ENCODE measurements at regions not wholly inside any gene's neighbourhood (a gene's known extent, or its start where the extent isn't known, plus 50 kb on each side); places are given as distances from the start of the nearest gene placed in this dataset.
"Not testable (repeated sequence)": the region's sequence is repeated elsewhere in the genome, so short reads cannot be mapped to it uniquely, and the experiment has no call there.

GRCh38 chr15:85264614-85265190 lies 115.7 kb upstream of the AKAP13 start:
- DNase-seq (ENCODE audit: low read depth), result not testable (repeated sequence)

DNA sequence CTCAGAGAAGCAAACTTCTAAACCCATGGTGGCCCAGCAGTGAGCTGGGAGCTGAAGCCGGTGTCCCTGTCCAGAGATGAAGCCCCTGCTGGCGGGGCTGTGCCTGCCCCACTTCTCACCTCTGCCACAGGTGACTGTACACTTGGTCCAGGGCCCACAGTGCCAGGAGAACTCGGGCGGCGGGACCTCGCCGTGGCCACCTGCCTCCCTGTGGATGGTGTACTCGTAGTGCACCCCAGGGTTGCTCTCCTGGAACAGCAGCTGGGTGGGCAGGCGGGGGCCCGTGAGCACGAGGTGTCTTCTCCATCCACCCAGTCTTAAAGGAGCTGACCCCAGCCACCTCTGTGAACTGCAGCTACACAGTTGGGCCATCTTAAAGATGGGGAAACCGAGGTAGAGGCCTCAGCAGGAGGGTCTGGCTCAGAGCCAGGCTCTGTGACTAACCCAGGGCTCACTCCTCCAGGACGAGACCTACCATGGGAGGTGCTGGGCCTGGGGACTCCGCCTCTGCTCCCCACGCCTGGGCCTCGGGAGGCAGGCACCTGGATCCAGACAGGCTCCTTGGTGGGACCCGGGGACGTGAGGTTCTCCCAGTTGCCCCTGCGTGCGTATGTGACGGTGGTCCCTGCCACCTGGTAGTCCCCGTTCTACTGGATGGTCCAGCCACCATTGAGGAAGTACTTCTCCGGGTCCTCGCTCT lies 113.1 kb upstream of the AKAP13 start:
- DNase-seq (ENCODE audit: low read depth), result not testable (repeated sequence)

- no peak for DNase-seq (ENCODE audit: low read depth)
Measured at GRCh38 chr15:85274315-85275050, 105.9 kb upstream of the AKAP13 start.

GRCh38 chr15:85276508-85276907 lies 103.9 kb upstream of the AKAP13 start:
- DNase-seq (ENCODE audit: low read depth), result no peak

GRCh38 chr15:85276921-85277320 lies 103.5 kb upstream of the AKAP13 start:
- no peak for DNase-seq (ENCODE audit: low read depth)

- DNase-seq (ENCODE audit: low read depth), result no peak
Measured at GRCh38 chr15:85277847-85278370, 102.5 kb upstream of the AKAP13 start.

DNA sequence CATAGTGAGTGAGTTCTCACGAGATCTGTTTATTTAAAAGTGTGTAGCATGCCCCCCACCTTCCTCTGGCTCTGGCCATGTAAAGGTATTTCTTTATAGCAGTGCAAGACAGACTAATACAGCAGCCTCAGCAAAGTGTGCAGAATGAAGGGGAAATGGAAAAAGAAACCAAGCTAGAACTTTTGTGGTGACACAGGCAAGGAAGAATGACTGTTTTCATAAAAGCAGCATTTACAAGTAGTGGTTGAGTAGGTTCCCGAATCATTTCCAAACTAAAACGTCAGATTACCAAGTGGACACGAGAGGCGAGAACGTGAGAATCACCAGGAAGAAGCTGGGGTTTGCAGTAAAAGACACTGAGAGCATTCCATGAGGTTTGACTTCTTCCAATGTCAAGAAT lies 100.2 kb upstream of the AKAP13 start:
- no peak for DNase-seq (ENCODE audit: low read depth)

DNA sequence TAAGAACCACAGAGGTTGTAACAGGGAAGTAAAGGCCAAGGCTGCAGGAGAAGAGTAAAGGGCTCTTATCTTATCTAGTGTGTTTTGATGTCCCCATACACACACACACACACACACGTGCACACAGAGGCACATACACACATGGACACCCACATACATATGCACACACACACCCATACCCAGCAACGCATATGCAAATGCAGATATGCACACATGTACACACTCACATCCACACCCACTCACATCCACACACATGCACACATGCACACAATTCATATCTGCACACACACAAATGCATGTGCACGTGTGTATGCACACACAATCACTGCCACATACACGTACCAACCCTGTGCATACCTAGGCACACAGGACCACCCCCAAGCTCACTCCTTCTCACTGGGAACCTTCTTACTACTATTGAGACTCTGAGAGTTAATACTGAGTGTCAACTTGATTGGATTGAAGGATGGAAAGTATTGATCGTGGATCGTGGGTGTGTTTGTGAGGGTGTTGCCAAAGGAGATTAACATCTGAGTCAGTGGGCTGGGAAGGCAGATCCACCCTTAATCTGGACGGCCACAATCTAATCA lies 99.0 kb upstream of the AKAP13 start:
- DNase-seq (ENCODE audit: low read depth), result no peak

- no peak for DNase-seq (ENCODE audit: low read depth)
Measured at GRCh38 chr15:85282504-85283115, 97.8 kb upstream of the AKAP13 start.

- DNase-seq (ENCODE audit: low read depth), result not testable (repeated sequence)
Measured at GRCh38 chr15:85283815-85284214, 96.6 kb upstream of the AKAP13 start.

DNA sequence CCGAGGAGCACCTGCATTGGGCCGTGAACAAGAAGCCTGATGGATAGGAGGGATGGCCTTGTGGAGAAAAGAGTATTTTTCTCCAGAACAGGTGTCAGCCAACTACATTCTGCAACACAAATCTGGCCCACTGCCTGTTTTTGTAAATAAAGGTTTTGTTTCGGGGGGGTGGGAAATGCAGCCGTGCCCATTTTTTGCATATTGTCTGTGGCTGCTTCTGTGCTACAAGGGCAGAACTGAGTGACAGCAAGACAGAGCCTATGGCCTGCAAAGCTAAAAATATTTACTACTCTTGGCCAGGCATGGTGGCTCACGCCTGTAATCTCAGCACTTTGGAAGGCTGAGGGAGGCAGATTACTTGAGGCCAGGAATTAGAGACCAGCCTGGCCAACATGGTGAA lies 95.9 kb upstream of the AKAP13 start:
- no peak for DNase-seq (ENCODE audit: low read depth)

DNA sequence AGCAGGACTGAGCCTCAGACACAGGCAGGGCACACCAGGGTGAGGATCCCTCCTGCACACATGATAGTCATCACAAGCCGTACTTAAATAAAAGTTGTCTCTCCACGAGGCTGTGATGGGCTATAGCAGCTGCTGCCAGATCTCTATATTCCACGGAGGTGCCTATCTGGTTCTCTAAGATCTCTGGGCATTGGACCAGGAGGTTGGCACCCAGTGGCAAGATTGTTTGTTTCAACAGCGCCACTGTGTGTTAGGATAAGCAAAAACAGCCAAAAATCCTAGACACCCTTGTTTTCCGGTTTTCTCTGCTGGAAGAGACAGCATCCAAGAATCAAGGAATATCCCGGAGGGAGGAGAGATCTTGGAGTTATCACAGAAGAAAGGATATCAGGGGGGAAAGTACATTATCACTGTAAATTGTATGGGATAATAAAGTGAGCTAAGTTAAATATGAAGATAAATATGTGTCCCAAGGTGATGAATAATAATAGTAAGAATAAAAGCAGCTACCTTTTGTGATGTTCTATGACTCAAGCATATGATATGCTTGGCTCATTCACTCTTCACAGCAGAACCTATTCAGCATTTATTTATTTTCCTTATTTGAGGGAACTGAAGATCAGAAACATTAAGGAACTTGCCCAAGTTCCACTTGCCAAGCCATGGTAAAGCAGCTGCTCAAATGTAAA lies 90.6 kb upstream of the AKAP13 start:
- DNase-seq (ENCODE audit: low read depth), result no peak

DNA sequence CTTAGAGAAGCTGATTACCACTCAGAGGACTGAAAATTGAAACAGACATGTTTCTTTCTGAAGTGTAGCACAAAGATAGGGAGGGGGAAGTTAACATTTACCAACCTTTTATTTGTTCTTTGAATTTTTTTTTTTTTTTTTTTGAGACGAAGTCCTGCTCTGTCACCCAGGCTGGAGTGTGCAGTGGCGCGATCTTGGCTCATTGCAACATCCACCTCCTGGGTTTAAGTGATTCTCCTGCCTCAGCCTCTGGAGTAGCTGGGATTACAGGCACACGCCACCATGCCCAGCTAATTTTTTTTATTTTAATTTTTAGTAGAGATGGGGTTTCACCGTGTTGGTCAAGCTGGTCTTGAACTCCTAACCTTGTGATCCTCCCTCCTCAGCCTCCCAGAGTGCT lies 87.8 kb upstream of the AKAP13 start:
- DNase-seq (ENCODE audit: low read depth), result not testable (repeated sequence)

- DNase-seq (ENCODE audit: low read depth), result peak; percentile 20
Measured at GRCh38 chr15:85296615-85297402, 83.6 kb upstream of the AKAP13 start.

GRCh38 chr15:85297537-85297936 lies 82.9 kb upstream of the AKAP13 start:
- no peak for DNase-seq (ENCODE audit: low read depth)

- no peak for DNase-seq (ENCODE audit: low read depth)
Measured at GRCh38 chr15:85298366-85298765, 82.0 kb upstream of the AKAP13 start.

DNA sequence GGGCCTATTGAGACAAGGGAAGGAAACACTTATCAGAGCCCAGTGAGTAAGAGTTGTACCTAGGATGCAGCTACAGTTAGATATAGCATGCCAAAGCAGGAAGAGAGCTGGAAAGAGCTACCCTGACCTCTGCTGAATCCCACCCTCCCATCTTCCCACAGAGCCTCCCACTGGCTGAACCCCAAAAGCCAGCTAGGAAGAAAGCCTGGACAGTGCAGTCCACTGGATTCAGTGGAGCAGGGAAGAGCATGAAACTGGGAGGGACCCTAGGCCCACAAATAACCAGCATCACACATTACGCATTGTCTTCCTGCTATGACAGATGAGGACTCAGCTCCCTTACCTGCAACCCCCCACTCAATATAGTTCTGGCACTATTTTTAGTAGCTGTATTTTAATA lies 81.5 kb upstream of the AKAP13 start:
- DNase-seq (ENCODE audit: low read depth), result no peak

- DNase-seq (ENCODE audit: low read depth), result no peak
Measured at GRCh38 chr15:85302271-85302670, 78.1 kb upstream of the AKAP13 start.

DNA sequence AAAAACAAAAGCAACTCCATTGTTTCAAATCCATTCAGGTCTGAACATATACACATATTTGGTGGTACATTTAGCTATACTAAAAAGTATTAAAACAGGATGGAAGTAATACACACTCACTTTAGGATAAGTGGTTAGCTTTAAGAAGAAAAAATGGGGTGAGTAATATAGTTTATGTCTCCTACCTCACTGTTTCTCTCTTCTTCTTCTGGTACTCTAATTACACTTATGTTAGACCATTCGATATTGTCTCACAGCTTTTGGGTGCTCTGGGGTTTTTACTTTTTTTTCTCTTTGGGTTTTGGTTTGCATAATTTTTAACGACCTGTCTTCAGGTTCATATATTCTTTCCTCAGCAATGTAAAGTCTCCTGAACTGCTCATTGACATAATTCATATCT lies 75.4 kb upstream of the AKAP13 start:
- no peak for DNase-seq (ENCODE audit: low read depth)

GRCh38 chr15:85306946-85307686 lies 73.3 kb upstream of the AKAP13 start:
- no peak for DNase-seq (ENCODE audit: low read depth)

Data from stimulated activated CD8-positive, alpha-beta memory T cell treated with anti-CD3 and anti-CD28 coated beads, Interleukin-7, amount 100 ng/mL, for 24 hours (primary cell).